Gastroesophageal sphincter (tissue), 4 donors: ENCODE measurements at regions not wholly inside any gene's neighbourhood (a gene's known extent, or its start where the extent isn't known, plus 50 kb on each side); places are given as distances from the start of the nearest gene placed in this dataset.

ENCODE experiments used
- ATAC-seq: fragments of 150-250 bp; one replicate; pipeline ENCODE4 v1.9.1; 2016; ENCODE audit warnings: mild to moderate bottlenecking, moderate library complexity
- H3K27ac ChIP-seq, 4 donors: fragments of 200-600 bp; sonication (generic) in 3 of 4; 1 replicate in 3 of 4; 2 replicates in 1 of 4; pipeline ENCODE4 v1.5.1; 2016 to 2019
- H3K27me3 ChIP-seq: fragments of 200-600 bp; sonication (generic); one replicate; pipeline ENCODE4 v1.5.1; 2019
- H3K36me3 ChIP-seq, 2 donors: fragments of 200-600 bp; sonication (generic); one replicate each; pipeline ENCODE4 v1.5.1; 2019; ENCODE audit warnings: control low read depth in 1 of 2
- H3K4me1 ChIP-seq, 3 donors: fragments of 200-600 bp; sonication (generic); 1 replicate in 2 of 3; 2 replicates in 1 of 3; pipeline ENCODE4 v1.5.1; 2016 to 2019; ENCODE audit warnings: control low read depth in 2 of 3
- H3K4me3 ChIP-seq, 2 donors: fragments of 200-600 bp; sonication (generic); one replicate each; pipeline ENCODE4 v1.5.1; 2019; ENCODE audit warnings: mild to moderate bottlenecking in 1 of 2, moderate library complexity in 1 of 2
- H3K9me3 ChIP-seq, 3 donors: fragments of 200-600 bp; sonication (generic); one replicate each; pipeline ENCODE4 v1.5.1; 2017 to 2019; ENCODE audit warnings: control low read depth in 2 of 3
- EP300 ChIP-seq: sonication (generic); formaldehyde crosslinking; IDR thresholded peaks from one replicate; pipeline ENCODE4 v1.6.1; 2017; ENCODE audit warnings: antibody characterized with exemption, mild to moderate bottlenecking
- POLR2A ChIP-seq, 2 donors: fragments of 450-650 bp; IDR thresholded peaks; one replicate each; pipeline ENCODE4 v1.6.1; 2017; ENCODE audit warnings: antibody characterized with exemption in 2 of 2, mild to moderate bottlenecking in 2 of 2, moderate library complexity in 1 of 2
- POLR2AphosphoS5 ChIP-seq: sonication (generic); formaldehyde crosslinking; IDR thresholded peaks from one replicate; pipeline ENCODE4 v1.6.1; 2017; ENCODE audit warnings: antibody characterized with exemption
- WGBS, 2 donors: methylation state at CpG; one replicate each; pipeline ENCODE4 v1.1.5; 2018; ENCODE audit warnings: low coverage in 1 of 2; 5-methylcytosine and 5-hydroxymethylcytosine counted together
- TF ChIP-seq, protein P1 (sequence below), 4 experiments: fragments of 200-600 bp in 2 of 4; fragments of 450-650 bp in 2 of 4; sonication (generic) in 1 of 4; IDR thresholded peaks; one replicate each; pipeline ENCODE4 v1.5.1; 2017 to 2019; ENCODE audit warnings: antibody characterized with exemption in 4 of 4, mild to moderate bottlenecking in 2 of 4, moderate library complexity in 2 of 4

- Histone ChIP-seq H3K27ac (no peak overlapping the region), H3K36me3 (no peaks in the 10 kb centered on the region), H3K9me3 (no peaks in the 10 kb centered on the region), H3K4me3 (no peak overlapping the region), H3K4me1 (peaks cover 2 to 12% (median 4%) of the 10 kb centered on the region in 3 donors), H3K27me3 (no peaks in the 10 kb centered on the region)
- no peak for TF ChIP-seq POLR2A (IDR thresholded peaks at IDR 0.05)
- no peak for TF ChIP-seq EP300
- TF ChIP-seq POLR2AphosphoS5: no peak
- TF ChIP-seq, protein P1, sequence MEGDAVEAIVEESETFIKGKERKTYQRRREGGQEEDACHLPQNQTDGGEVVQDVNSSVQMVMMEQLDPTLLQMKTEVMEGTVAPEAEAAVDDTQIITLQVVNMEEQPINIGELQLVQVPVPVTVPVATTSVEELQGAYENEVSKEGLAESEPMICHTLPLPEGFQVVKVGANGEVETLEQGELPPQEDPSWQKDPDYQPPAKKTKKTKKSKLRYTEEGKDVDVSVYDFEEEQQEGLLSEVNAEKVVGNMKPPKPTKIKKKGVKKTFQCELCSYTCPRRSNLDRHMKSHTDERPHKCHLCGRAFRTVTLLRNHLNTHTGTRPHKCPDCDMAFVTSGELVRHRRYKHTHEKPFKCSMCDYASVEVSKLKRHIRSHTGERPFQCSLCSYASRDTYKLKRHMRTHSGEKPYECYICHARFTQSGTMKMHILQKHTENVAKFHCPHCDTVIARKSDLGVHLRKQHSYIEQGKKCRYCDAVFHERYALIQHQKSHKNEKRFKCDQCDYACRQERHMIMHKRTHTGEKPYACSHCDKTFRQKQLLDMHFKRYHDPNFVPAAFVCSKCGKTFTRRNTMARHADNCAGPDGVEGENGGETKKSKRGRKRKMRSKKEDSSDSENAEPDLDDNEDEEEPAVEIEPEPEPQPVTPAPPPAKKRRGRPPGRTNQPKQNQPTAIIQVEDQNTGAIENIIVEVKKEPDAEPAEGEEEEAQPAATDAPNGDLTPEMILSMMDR (IDR thresholded peaks at IDR 0.05): no peak
- 78% methylated on average over 3 to 4 of the region's 4 CpGs for WGBS, 2 donors
- no peak for ATAC-seq
Observed at GRCh38 chr5:104793031-104793754, 1230.6 kb upstream of the NUDT12 start.

- no peak for ATAC-seq
- H3K9me3 ChIP-seq: peaks cover 0 to 7% (median 0%) of the 10 kb centered on the region in 3 donors
- no peaks in the 10 kb centered on the region for H3K36me3 ChIP-seq
- H3K27me3 ChIP-seq: no peaks in the 10 kb centered on the region
- TF ChIP-seq POLR2A (IDR thresholded peaks at IDR 0.05) (no peak), POLR2AphosphoS5 (no peak), EP300 (no peak)
- no peak overlapping the region for H3K27ac ChIP-seq
- WGBS, 2 donors: 0 to 5% methylated on average over 1 of the region's 1 CpG
- H3K4me3 ChIP-seq: no peak overlapping the region
- peaks cover 2 to 12% (median 4%) of the 10 kb centered on the region in 3 donors for H3K4me1 ChIP-seq
Observed at GRCh38 chr5:104789366-104789765, 1226.8 kb upstream of the NUDT12 start.

DNA sequence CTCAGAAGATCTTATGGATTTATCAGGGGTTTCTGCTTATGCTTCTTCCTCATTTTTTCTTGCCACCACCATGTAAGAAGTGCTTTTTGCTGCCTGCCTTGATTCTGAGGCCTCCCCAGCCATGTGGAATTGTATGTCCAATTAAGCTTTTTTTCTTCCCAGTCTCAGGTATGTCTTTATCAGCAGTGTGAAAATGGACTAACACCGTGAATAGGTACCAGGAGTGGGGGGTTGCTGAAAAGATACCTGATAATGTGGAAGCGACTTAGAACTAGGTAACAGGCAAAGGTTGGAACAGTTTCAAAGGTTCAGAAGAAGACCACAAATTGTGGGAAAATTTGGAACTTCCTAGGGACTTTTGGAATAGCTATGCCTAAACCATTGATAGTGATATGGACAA lies 1222.5 kb upstream of the NUDT12 start:
- no peaks in the 10 kb centered on the region for H3K36me3 ChIP-seq
- no peak overlapping the region for H3K4me3 ChIP-seq
- 86 to 100% methylated on average over 1 to 2 of the region's 2 CpGs for WGBS, 2 donors
- H3K27ac ChIP-seq: no peak overlapping the region
- no peaks in the 10 kb centered on the region for H3K27me3 ChIP-seq
- H3K4me1 ChIP-seq: peaks cover 2 to 12% (median 4%) of the 10 kb centered on the region in 3 donors
- peaks cover 0 to 7% (median 0%) of the 10 kb centered on the region in 3 donors for H3K9me3 ChIP-seq
- TF ChIP-seq POLR2AphosphoS5: no peak
- TF ChIP-seq, protein P1 (IDR thresholded peaks at IDR 0.05): no peak
- TF ChIP-seq POLR2A (IDR thresholded peaks at IDR 0.05): no peak
- no peak for TF ChIP-seq EP300
- ATAC-seq: no peak

- Histone ChIP-seq H3K36me3 (no peaks in the 10 kb centered on the region), H3K27me3 (no peaks in the 10 kb centered on the region), H3K4me3 (no peak overlapping the region), H3K4me1 (no peaks in the 10 kb centered on the region), H3K27ac (no peak overlapping the region), H3K9me3 (no peaks in the 10 kb centered on the region)
- no peak for ATAC-seq
- TF ChIP-seq POLR2A (IDR thresholded peaks at IDR 0.05) (no peak), EP300 (no peak), POLR2AphosphoS5 (no peak)
- TF ChIP-seq, protein P1 (IDR thresholded peaks at IDR 0.05): no peak
- 90 to 97% methylated on average over 5 to 8 of the region's 8 CpGs for WGBS, 2 donors
Observed at GRCh38 chr5:104774372-104774771, 1211.8 kb upstream of the NUDT12 start.

- Histone ChIP-seq H3K9me3 (peaks cover 0 to 3% (median 0%) of the 10 kb centered on the region in 3 donors), H3K27me3 (no peaks in the 10 kb centered on the region), H3K27ac (no peak overlapping the region), H3K4me3 (no peak overlapping the region), H3K4me1 (no peaks in the 10 kb centered on the region), H3K36me3 (no peaks in the 10 kb centered on the region)
- ATAC-seq: no peak
- TF ChIP-seq POLR2A (IDR thresholded peaks at IDR 0.05) (no peak), POLR2AphosphoS5 (no peak), EP300 (no peak)
- TF ChIP-seq, protein P1 (IDR thresholded peaks at IDR 0.05): no peak
- WGBS, 2 donors: 96 to 100% methylated on average over 2 of the region's 2 CpGs
Observed at GRCh38 chr5:104764197-104764596, 1201.6 kb upstream of the NUDT12 start.
